Transverse colon (tissue), 4 donors: ENCODE measurements at regions not wholly inside any gene's neighbourhood (a gene's known extent, or its start where the extent isn't known, plus 50 kb on each side); places are given as distances from the start of the nearest gene placed in this dataset.

Experiments used
- DNase-seq: peaks from one replicate; pipeline ENCODE4 v3.0.0-alpha.2; 2019
- H3K27ac ChIP-seq, 4 donors: fragments of 200-600 bp; sonication (generic); 2 replicates each; pipeline ENCODE4 v1.5.1; 2016 to 2018; ENCODE audit warnings: inconsistent platforms in 4 of 4
- H3K27me3 ChIP-seq: fragments of 200-600 bp; sonication (generic); 2 replicates; pipeline ENCODE4 v1.5.1; 2017; ENCODE audit warnings: inconsistent platforms
- H3K36me3 ChIP-seq, 4 donors: fragments of 200-600 bp; sonication (generic); 2 replicates each; pipeline ENCODE4 v1.5.1; 2017 to 2019; ENCODE audit warnings: inconsistent platforms in 4 of 4
- H3K4me1 ChIP-seq, 4 donors: fragments of 200-600 bp; sonication (generic); 2 replicates each; pipeline ENCODE4 v1.5.1; 2017 to 2020; ENCODE audit warnings: inconsistent platforms in 4 of 4
- H3K4me3 ChIP-seq, 4 donors: fragments of 200-600 bp; sonication (generic); 1 replicate in 1 of 4; 2 replicates in 3 of 4; pipeline versions ENCODE4 v1.5.1 to v1.6.1; 2017 to 2019; ENCODE audit warnings: inconsistent platforms in 4 of 4
- H3K9me3 ChIP-seq, 2 donors: fragments of 200-600 bp; sonication (generic); 2 replicates each; pipeline ENCODE4 v1.5.1; 2017 to 2019; ENCODE audit warnings: inconsistent platforms in 2 of 2
- CTCF ChIP-seq, 5 experiments: fragments of 200-600 bp in 3 of 5; fragments of 450-650 bp in 2 of 5; sonication (generic) in 3 of 5; IDR thresholded peaks; 1 replicate in 2 of 5; 2 replicates in 3 of 5; pipeline ENCODE4 v1.5.1; 2016 to 2017; ENCODE audit warnings: antibody characterized with exemption in 5 of 5, inconsistent platforms in 3 of 5, mild to moderate bottlenecking in 2 of 5, moderate library complexity in 1 of 5
- EP300 ChIP-seq: sonication (generic); formaldehyde crosslinking; IDR thresholded peaks from one replicate; pipeline ENCODE4 v1.6.1; 2017; ENCODE audit warnings: antibody characterized with exemption, low read depth
- POLR2A ChIP-seq: fragments of 450-650 bp; IDR thresholded peaks from one replicate; pipeline ENCODE4 v1.6.1; 2016; ENCODE audit warnings: antibody characterized with exemption, mild to moderate bottlenecking, moderate library complexity
- POLR2AphosphoS5 ChIP-seq, 3 donors: sonication (generic); formaldehyde crosslinking; IDR thresholded peaks; one replicate each; pipeline ENCODE4 v1.6.1; 2016; ENCODE audit warnings: antibody characterized with exemption in 3 of 3
- WGBS, 2 donors: methylation state at CpG; one replicate each; pipeline ENCODE4 v1.1.5; 2018; ENCODE audit warnings: low coverage in 1 of 2; 5-methylcytosine and 5-hydroxymethylcytosine counted together
- in situ Hi-C, 4 donors: fragments of 200-750 bp; cut with MboI; loops; one replicate each; pipeline versions ENCODE4 v1.15.0 to v1.15.1; 2017; ENCODE audit warnings: low sequenced_read_pairs in 3 of 4, low pct_ligation_motif_present in 1 of 4, low pct_unique_long_range_greater_than_20kb in 1 of 4
- intact Hi-C: fragments of 100-400 bp; cut with DNase I; formaldehyde crosslinking; loops from one replicate; pipeline ENCODE4 v1.15.1; 2023; ENCODE audit warnings: low total_unique reads

- in situ Hi-C loops = no loop called here
- Histone ChIP-seq H3K4me3 (no peak overlapping the region), H3K9me3 (no peaks in the 10 kb centered on the region), H3K4me1 (peaks cover 2 to 6% (median 4%) of the 10 kb centered on the region in 4 donors), H3K36me3 (no peaks in the 10 kb centered on the region), H3K27ac (no peak overlapping the region), H3K27me3 (no peaks in the 10 kb centered on the region)
- TF ChIP-seq POLR2A (no peak), EP300 (no peak), POLR2AphosphoS5 (IDR thresholded peaks at IDR 0.05) (no peak), CTCF (IDR thresholded peaks at IDR 0.05) (no peak)
- intact Hi-C loops = no loop called here
- no peak for DNase-seq
- WGBS, 2 donors = 90 to 92% methylated on average over 4 to 9 of the region's 11 CpGs
These were observed 375.5 kb downstream of the IRS2 start for GRCh38 chr13:109410868-109411267.

GRCh38 chr13:109408591-109409382 is 377.6 kb downstream of the IRS2 start:
- 70 to 79% methylated on average over 5 to 14 of the region's 14 CpGs for WGBS, 2 donors
- no peak for TF ChIP-seq POLR2A
- no peak for TF ChIP-seq CTCF (IDR thresholded peaks at IDR 0.05)
- TF ChIP-seq EP300 = no peak
- no peak for TF ChIP-seq POLR2AphosphoS5 (IDR thresholded peaks at IDR 0.05)
- no peak for DNase-seq
- Histone ChIP-seq H3K36me3 (no peaks in the 10 kb centered on the region), H3K27me3 (no peaks in the 10 kb centered on the region), H3K9me3 (no peaks in the 10 kb centered on the region), H3K4me3 (no peak overlapping the region), H3K27ac (no peak overlapping the region), H3K4me1 (peaks cover 2 to 6% (median 4%) of the 10 kb centered on the region in 4 donors)
- in situ Hi-C loops (no loop called here), intact Hi-C loops (no loop called here)

GRCh38 chr13:109406376-109406992 is 379.9 kb downstream of the IRS2 start:
- WGBS, 2 donors = 56 to 81% methylated on average over 3 to 4 of the region's 4 CpGs
- Histone ChIP-seq H3K4me3 (no peak overlapping the region), H3K27ac (no peak overlapping the region), H3K36me3 (no peaks in the 10 kb centered on the region), H3K27me3 (no peaks in the 10 kb centered on the region), H3K4me1 (no peaks in the 10 kb centered on the region), H3K9me3 (no peaks in the 10 kb centered on the region)
- no peak for DNase-seq
- in situ Hi-C loops (no loop called here), intact Hi-C loops (no loop called here)
- TF ChIP-seq POLR2A = no peak
- no peak for TF ChIP-seq CTCF (IDR thresholded peaks at IDR 0.05)
- no peak for TF ChIP-seq POLR2AphosphoS5 (IDR thresholded peaks at IDR 0.05)
- TF ChIP-seq EP300 = no peak

- H3K27ac ChIP-seq = no peak overlapping the region
- in situ Hi-C loops = no loop called here
- TF ChIP-seq POLR2AphosphoS5 (IDR thresholded peaks at IDR 0.05) (no peak), POLR2A (no peak), EP300 (no peak), CTCF (IDR thresholded peaks at IDR 0.05) (no peak)
These were observed 383.4 kb downstream of the IRS2 start for GRCh38 chr13:109403012-109403421.

More at GRCh38 chr13:109403012-109403421, 383.4 kb downstream of the IRS2 start:
- 82 to 91% methylated on average over 4 to 7 of the region's 7 CpGs for WGBS, 2 donors
- H3K9me3 ChIP-seq = no peaks in the 10 kb centered on the region
- no peaks in the 10 kb centered on the region for H3K36me3 ChIP-seq
- intact Hi-C loops = no loop called here
- no peak for DNase-seq
- no peaks in the 10 kb centered on the region for H3K27me3 ChIP-seq
- H3K4me1 ChIP-seq = no peaks in the 10 kb centered on the region
- H3K4me3 ChIP-seq = no peak overlapping the region
